SH-SY5Y (cell line): ENCODE measurements at regions not wholly inside any gene's neighbourhood (a gene's known extent, or its start where the extent isn't known, plus 50 kb on each side); places are given as distances from the start of the nearest gene placed in this dataset.

Experiments
- GATA2 ChIP-seq: IDR thresholded peaks from 2 replicates; pipeline ENCODE4 v1.6.1; 2011; ENCODE audit warnings: mild to moderate bottlenecking, low read depth, low read length
- GATA3 ChIP-seq: IDR thresholded peaks from 2 replicates; pipeline ENCODE4 v1.6.1; 2011; ENCODE audit warnings: low read depth, mild to moderate bottlenecking, low read length, moderate library complexity

DNA sequence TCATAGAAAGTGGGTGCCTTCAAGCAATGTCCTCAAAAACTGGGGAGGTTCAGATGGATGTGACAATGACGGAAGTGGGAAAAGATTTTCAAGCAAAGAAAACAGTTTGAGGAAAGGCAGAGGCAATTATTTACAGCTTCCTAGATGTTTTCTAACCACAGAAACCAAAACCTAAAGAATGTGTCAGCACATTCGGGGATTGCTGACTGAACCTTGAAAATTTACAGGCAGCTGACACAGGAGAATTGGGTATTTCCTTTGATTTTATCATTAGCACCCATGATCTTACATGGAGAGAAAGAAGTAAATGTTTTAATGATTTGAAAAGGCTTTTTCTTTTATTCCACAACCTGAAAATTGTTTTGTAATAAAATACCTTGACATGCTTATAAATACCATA lies 369.0 kb downstream of the ACTL7B start:
- TF ChIP-seq GATA2 = no peak
- no peak for TF ChIP-seq GATA3
